GM19455 (cell line): ENCODE measurements at regions not wholly inside any gene's neighbourhood (a gene's known extent, or its start where the extent isn't known, plus 50 kb on each side); places are given as distances from the start of the nearest gene placed in this dataset.

Source experiments
- ATAC-seq: cut with Tn5 transposase; IDR thresholded peaks from one replicate; pipeline ENCODE4 v1.9.1; 2021; ENCODE audit not compliant: unreplicated experiment

DNA sequence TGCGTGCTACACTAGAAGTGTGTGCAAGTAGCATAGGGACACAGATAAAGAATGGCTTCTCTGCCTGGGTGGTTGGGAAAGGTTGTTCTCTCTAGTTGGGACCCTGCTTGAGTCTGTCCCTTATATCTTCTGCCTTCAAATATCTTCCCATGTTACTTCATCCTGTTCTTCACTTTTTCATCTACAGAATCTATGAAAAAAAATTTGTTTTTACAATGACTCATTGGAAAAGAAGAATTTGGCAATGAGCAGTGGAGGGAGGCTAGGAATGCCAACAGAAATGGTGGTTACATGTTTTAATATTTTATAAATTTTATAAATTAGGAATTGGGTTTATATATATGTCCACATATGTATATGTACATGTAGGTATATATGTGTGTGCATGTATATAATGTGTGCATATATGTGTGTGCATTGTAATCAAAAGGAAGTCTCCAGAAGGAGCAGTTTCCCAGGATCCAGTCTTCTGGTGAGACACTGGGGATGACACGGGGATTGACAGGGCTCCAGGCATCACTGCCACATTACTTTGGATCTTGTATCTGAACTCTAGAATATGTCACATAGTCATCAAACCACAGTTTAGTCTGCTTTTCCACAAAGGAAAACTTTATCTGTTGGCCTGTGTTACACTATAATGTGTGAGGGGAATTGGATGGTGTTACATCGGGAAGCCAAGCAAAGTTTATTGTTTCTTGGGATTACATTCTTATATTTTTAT lies 75.3 kb upstream of the RIPOR2 start:
- ATAC-seq: no peak

DNA sequence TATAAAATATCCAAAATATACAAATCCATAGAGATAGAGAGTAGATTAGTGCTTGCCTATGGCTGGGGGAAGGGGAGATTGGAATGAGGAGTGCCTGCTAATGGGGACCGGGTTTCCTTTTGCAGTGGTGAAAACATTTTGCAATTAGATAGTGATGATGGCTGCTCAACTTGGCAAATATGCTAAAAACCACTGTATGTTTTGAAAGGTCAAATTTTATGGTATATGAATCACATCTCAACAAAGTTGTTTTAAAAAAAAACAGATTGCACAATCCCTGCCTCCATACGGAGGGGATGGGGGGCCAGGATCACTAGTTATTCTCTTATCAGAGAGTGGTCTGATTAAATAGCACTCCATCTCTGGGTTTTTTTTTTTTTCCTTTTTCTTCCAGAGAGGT lies 76.9 kb upstream of the RIPOR2 start:
- no peak for ATAC-seq

DNA sequence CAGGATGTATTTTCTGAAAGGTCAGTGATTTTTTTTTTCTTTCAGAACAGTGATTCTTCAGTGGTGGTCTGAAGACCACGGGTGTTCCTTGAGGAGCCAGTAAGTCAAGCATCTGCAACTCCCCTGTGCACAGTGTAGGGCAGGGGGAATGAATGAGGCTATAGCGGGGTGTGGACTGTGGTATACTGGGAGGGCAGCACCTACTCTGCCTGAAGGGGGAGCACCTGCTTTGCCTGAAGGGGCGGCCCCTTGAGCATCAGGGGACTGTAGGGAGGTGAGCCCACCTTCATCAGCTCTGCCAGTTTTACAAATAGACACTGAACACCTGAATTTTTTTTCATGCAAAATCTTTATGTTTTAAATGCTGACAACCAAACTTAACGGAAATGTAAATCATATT lies 77.5 kb upstream of the RIPOR2 start:
- ATAC-seq: no peak

DNA sequence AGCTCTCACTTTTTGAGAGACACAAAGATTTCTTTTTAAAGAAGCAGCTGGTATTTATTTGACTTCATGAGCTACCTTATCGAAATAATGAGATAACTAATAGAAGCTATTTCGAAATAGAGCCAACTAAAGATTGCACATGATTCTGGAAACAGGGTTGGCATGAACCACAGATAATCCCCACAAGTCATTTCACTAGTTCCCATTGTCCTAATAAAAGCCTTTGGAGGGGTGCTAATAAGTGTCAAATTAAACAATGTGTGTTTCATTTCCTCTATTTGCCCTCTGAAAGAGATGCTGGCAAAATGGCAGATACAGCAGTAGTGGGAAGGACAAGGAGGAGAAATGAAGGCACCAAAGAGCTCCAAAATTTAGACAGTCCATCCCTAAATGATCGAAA lies 78.6 kb upstream of the RIPOR2 start:
- no peak for ATAC-seq

DNA sequence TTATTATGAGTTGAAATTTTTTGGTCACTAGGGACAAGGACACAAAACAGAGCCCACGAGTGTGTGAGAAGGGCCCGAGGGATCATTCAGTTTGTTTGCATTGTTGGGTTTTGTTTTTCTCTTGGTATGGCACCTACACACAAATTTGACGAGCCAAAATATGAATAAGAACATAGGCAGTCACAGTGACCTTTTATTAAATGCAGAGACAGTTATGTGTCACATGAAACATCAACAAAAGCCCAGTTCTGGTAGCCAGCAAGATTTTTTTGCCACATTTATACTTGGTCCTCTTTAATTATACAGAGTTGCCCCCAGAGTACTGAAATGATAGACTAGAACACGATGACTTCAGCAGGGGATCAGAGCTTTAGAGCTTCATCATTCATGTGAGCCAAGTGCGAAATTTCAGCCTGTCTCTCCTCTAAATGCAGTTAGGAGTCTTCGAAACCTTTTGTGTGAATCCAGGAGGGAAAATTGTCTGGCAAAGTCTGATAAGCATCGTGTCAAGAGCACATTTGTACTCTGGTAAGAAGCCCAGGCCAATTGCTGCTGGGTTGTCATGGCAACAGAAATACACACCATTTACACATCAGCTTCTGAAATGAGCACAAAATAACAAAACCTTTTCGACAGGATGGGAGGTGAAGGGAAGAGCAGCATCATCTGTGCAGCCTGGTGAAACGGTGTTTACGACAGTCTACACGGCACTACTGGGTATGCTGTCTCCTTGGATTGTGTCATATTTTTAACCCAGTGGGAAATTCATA lies 79.2 kb upstream of the RIPOR2 start:
- ATAC-seq: peak; percentile 51

DNA sequence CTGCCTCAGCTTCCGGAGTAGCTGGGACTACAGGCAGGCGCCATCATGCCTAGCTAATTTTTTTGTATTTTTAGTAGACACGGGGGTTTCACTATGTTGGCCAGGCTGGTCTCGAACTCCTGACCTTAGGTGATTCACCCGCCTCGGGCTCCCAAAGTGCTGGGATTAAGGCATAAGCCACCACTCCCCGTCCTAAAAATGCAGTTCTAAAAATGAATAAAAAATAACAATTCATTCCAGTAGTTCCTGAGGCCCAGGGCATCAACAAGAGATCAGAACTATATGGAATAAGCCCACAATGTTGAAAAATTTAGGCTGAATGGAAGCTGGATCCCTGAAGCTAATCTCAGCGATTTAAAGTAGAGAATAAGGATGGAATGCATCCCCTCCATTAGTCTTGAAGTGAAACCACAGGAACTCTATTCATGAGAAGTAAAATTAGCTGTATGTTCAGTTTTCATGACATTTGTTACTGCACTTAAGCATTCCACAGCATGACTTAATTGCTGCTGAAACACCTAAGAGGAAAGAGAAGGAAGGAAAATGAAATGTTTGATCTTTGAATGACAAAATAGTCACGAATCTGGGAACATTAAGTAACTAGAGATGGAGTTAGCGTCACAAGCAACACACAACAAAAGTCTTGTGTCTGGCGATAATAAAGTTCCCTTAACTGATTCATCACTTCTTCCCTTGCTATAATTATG lies 80.4 kb upstream of the RIPOR2 start:
- no peak for ATAC-seq

DNA sequence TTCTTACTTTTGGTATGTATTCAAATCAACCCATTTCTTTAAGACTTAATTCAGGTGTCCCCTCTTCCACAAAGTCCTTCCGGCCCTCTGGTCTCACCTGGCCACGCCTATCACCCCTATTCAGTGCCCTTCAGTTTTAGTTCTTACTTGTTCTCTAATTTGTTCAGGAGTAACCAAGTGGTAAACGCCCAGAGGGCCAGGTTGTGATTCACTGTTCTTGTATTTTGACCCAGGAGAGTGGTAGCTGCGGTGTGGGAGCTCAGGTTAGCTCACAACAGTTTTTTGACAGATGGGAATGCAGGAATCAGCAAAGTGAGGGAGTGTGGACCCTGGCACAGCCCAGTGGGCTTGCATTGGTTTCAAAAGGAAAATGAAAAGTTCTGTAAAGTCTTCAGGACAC lies 81.7 kb upstream of the RIPOR2 start:
- no peak for ATAC-seq

DNA sequence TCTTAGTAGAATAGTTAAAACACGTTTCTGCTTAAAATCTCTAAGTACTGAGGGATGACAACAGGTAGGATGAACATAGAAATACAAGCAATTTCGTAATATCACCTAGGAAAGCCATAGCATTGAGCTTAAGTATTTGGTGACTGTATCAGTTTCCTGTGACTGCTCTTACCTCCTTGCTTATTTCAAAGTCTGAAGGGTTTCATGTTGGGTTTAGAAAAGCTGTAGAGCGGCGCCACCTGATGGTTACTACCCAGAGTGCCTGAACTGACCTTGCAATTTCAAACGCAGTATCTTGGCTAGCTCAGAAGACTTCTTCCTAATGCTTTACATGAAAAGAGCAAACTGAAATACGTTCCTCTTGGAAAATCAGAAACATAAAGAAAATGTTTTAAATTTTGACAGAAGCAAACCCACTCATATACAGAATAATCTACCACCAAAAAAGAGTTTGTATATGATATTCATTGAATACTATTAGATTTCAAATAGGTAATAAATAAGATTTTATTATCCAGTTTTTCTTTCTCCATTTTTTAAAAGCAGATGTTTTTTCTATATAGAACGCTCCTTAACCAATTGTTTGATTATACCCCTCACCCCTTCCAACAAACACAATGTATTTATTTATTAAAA lies 82.3 kb upstream of the RIPOR2 start:
- ATAC-seq: peak; percentile 80

DNA sequence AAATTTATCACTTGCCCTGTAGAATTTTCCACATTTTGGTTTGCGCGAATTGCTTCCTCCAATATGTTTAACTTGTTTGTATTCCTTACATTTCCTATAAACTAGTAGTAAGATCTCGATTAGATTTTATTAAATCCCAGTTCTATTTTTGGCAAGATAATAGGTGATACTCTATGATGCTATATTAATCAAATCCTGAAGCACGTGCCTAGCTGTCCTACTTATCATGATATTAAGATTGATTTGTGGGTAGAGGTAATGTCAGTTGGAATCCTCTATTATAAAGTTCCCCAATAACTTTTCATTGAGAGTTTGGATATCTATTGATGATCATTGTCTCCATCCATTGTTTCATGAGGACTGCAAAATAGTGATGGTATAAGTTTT lies 82.8 kb upstream of the RIPOR2 start:
- no peak for ATAC-seq

DNA sequence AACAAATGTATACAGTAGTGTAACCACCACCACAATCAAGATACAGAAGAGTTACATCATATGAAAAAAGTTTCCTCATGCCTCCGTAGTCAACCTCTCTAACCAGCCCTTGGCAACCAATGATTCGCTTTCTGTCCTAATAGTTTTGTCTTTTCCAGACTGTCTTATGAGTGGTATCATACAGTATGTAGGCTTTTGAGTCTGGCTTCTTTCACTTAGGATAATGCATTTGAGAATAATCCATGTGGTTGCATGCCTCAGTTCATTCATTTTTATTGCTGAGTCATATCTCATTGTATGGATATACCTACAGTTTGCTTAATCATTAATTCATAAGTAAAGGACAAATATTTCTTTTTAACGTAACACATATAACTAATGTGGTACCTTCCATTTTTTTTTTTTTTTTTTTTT lies 86.4 kb upstream of the RIPOR2 start:
- no peak for ATAC-seq

DNA sequence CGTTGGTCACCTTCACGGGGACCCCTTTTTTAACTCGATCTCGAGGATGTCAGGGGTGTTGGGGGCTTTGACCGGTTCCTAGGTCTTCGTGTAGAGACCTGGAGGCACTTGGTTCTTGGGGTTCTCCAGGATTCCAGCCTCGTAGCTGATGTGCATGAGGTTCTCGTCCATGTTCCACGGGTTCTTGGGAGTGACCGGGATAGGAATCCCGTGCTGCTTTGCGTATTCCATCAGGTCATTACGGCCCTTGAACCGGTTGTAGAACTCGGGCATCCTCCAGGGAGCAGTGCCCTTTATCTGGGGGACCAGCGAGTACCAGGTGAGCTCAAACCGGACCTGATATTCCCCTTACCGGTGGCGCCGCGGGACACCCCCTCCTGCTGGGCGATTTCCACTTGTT lies 88.0 kb upstream of the RIPOR2 start:
- ATAC-seq: no peak

DNA sequence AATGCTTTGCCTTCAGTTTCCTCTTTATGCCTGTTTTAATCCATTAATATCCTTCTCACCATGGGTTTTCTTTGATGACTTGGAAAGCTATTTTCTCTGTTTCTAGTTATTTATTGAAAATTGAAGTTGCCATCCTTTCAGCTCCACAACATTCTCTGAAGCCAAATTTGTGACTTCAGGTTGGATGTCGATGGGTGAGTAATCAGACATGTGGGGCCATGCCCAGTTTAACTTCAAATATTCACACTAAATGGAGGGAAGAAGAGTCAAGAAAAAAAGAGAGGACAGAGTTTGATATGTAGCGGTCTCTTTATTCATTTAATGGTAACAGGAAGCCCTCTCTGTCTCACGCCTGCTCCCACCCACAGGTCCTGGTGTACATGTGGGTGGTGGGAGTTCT lies 89.1 kb upstream of the RIPOR2 start:
- ATAC-seq: no peak

DNA sequence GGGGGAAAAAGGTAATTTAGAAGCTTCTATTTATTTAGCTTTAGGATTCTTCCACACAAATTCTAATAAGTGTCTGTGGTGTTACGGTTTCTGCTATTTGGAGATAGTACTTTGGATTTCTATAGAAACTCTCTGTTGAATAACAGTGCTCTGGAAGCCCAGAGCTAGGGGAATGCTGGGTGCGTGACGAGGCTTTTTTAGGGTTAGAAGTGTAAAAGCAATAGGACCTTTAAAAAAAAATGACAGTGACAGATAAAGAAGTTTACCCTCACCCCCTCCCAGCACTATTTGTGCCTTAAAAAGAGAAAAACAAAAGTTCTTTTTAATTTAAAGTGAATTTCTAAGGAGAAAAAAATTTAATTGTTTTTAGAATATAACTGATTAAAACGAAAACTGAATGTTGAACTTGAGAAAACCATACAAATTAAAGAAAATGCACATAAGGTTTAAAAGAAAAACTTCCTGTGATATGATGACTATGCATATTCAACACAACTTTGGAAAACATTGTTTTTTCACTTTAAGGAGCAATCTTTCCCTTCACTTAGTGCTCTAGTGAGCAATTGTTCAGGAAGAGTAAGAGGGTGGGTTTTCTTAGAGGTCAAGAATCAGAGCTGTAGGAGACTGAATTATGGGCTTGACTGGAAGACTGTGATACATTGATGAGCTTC lies 89.6 kb upstream of the RIPOR2 start:
- no peak for ATAC-seq

DNA sequence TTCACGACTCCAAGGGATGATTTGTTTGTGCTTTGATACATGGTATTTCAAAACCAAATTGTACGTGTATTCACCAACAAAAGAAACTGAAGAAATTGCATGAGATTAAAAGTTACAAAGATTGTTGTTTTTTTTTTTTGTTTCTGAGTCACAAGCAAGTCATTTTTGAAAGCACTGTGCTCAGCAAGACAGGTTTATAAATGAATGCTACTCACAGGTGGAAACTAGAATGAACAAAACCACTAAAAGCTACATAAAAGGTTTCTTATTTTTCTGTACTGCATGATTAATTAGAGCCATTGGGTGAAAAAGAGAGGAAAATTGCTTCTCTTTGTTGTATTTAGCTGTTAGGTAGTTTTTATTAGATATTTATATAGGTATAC lies 90.2 kb upstream of the RIPOR2 start:
- ATAC-seq: no peak

DNA sequence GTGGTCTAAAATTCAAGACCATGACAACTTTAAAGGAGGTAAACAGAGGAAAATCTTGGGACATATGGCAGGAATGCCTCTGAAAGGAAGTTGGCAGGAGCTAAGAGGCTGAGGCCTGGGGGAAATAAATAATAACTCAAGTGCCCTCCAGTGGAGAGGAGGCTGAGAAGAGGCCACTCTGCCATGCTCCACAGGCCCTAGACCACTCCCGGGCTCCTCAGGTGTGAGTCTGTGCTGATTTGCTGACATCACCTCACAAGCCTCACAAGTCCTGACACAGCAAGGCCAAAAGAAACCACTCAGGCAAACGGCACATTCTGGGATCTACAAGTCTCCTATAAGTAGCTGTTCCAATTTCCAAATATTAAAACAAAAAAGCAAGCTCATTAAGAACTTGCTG lies 91.0 kb upstream of the RIPOR2 start:
- no peak for ATAC-seq

DNA sequence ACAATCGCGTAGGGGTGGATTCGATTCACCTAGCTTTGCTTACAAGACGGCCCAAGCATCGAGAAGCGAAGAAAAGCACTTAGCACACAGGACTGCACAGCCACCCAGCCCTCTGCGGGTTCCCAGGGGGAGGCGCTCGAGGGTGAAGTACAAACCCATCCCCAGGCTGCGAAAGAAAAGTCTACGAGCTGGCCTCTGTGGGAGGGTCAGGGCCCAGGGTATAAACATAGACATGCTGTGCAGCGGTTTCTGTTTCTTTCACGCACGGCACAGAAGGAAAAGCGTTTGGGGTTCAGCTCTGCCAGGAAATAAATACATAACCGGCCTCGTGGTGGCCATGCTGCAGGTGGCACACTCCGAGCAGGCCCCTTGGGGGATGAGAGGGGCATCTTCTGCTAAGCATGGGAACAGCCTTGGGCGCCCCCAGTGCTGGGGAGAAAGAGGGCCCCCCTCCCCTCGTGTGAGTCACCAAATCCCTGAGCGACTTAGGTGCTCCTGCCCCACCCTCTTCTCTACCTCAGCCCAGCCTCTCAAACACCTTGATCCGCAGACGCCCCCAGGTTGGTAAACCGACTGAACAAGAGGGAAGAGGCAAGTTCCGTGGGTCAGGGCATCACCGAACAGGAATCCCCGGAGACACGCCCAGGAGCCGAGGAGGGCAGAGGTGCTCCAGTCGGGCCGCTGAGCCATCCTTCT lies 91.6 kb upstream of the RIPOR2 start:
- ATAC-seq: peak; percentile 100

DNA sequence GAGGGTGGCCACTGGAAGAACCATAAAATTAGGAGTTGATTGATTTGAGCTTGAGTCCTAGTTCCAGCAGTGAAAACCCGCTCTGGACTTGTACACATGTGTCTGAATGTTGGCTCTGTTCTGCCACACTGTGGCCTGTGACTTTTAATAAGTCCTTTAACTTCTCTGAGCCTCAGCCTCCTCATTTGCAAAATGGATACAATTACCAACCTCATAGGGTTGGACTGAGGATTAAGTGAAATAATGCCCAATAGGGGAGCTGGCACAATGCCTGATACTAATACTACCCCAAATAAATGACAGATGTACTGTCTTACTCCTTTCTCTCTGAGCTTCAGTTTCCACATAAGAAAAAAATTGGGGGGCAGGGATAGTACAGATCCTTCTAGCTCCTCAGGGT lies 92.6 kb upstream of the RIPOR2 start:
- no peak for ATAC-seq

DNA sequence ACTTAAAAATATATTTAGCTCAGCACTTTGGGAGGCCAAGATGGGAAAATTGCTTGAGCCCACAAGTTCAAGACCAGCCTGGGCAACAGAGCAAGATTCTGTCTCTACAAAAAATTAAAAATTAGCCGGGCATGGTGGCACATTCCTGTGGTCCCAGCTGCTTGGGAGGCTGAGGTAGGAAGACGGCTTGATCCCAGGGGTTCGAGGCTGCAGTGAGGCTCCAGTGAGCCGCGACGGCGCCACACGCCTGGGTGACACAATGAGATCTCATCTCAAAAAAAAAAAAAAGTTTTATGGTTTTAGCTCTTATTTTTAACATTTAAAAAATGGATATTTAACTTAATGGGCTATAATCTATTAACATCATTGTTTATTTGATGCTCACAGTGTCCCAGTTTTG lies 97.2 kb upstream of the RIPOR2 start:
- no peak for ATAC-seq

DNA sequence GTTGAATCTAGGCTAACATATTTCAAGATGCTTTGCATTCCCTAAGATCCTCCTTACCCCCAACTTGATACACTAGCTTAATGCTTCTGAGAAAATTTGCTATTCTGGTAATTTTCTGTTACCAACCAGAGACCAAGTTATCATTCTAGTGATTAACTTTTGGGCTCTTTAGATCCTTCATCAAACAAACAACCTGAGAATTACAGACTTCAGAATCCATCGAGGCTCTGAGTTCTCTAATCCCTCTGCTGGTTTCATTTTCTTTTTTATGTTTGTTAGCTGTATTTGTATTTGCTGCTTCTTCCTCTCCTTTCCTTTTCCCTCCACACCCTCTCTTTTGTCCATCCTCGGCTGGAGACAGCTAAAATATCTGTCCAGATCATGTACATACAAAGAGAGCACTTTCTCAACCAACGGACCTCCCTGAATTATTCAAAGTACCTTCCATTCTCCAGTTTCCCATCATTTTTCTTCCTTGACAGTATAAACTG lies 98.7 kb upstream of the RIPOR2 start:
- ATAC-seq: no peak

DNA sequence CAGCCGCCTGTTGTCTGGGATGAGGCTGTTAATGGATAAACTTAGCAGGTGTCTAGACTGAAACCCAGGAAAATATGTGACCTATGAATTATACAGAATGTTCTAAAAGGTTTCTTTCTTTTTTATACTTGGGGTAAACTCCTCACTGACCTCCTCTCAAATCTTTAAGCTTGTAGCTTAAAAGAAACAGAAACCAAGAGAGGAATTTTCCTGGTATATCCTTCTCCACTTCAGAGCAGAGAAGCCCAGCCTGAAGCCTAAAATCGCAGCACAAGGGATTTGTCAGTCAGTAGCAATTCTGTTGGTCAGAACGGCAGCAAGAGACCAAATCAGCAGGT lies 99.4 kb upstream of the RIPOR2 start:
- ATAC-seq: no peak
